HepG2 (cell line): ENCODE measurements at regions not wholly inside any gene's neighbourhood (a gene's known extent, or its start where the extent isn't known, plus 50 kb on each side); places are given as distances from the start of the nearest gene placed in this dataset.

Experiments used
- NFRKB ChIP-seq: fragments of 450-650 bp; IDR thresholded peaks from 2 replicates; pipeline ENCODE4 v1.6.1; 2017
- PHF8 ChIP-seq: sonication (generic); formaldehyde crosslinking; IDR thresholded peaks from 2 replicates; pipeline ENCODE4 v1.5.0; 2020; ENCODE audit warnings: missing genetic modification reagents
- ZMYM4 ChIP-seq: sonication (generic); formaldehyde crosslinking; IDR thresholded peaks from 2 replicates; pipeline ENCODE4 v1.8.1; 2023; ENCODE audit warnings: mild to moderate bottlenecking, missing genetic modification reagents
- TF ChIP-seq, protein P1 (sequence below): sonication (generic); formaldehyde crosslinking; IDR thresholded peaks from 2 replicates; pipeline ENCODE4 v1.5.0; 2020; ENCODE audit warnings: mild to moderate bottlenecking, missing genetic modification reagents, moderate library complexity

DNA sequence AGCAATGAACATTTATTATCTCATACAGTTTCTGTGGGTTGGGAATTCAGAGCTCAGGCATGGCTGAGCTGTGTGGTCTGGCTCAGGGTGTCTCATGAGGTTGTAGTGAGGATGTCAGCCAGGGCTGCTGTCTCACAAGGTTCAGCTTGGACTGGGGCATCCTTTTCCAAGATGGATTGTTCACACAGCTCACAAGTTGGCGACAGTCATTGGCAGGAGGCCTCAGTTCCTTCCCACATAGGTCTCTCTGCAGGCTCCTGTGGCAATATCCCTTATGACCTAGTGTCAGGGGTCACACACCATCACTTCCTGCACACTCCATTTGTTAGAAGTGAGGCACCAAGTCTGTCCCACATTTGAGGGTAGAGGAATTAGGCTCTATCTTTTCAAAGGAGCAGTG is 56.0 kb downstream of the RPLP1 start:
- TF ChIP-seq, protein P1, sequence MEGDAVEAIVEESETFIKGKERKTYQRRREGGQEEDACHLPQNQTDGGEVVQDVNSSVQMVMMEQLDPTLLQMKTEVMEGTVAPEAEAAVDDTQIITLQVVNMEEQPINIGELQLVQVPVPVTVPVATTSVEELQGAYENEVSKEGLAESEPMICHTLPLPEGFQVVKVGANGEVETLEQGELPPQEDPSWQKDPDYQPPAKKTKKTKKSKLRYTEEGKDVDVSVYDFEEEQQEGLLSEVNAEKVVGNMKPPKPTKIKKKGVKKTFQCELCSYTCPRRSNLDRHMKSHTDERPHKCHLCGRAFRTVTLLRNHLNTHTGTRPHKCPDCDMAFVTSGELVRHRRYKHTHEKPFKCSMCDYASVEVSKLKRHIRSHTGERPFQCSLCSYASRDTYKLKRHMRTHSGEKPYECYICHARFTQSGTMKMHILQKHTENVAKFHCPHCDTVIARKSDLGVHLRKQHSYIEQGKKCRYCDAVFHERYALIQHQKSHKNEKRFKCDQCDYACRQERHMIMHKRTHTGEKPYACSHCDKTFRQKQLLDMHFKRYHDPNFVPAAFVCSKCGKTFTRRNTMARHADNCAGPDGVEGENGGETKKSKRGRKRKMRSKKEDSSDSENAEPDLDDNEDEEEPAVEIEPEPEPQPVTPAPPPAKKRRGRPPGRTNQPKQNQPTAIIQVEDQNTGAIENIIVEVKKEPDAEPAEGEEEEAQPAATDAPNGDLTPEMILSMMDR (CRISPR knock-in tag): no peak
- no peak for TF ChIP-seq NFRKB
- TF ChIP-seq PHF8: no peak
- no peak for TF ChIP-seq ZMYM4 (CRISPR knock-in tag)
